Testis (tissue), 2 donors: ENCODE measurements at regions not wholly inside any gene's neighbourhood (a gene's known extent, or its start where the extent isn't known, plus 50 kb on each side); places are given as distances from the start of the nearest gene placed in this dataset.
"Not testable (repeated sequence)": the region's sequence is repeated elsewhere in the genome, so short reads cannot be mapped to it uniquely, and the experiment has no call there.

ENCODE experiments used
- DNase-seq: peaks from one replicate; pipeline ENCODE4 v3.0.0-alpha.2; 2019
- H3K27ac ChIP-seq, 2 donors: fragments of 200-600 bp; sonication (generic); one replicate each; pipeline ENCODE4 v1.5.1; 2019
- H3K27me3 ChIP-seq: fragments of 200-600 bp; sonication (generic); one replicate; pipeline ENCODE4 v1.5.1; 2019
- H3K36me3 ChIP-seq: fragments of 200-600 bp; sonication (generic); one replicate; pipeline ENCODE4 v1.5.1; 2017; ENCODE audit warnings: low read depth; ENCODE audit errors: missing control alignments
- H3K4me1 ChIP-seq: fragments of 200-600 bp; sonication (generic); one replicate; pipeline ENCODE4 v1.5.1; 2019
- H3K4me3 ChIP-seq, 2 donors: fragments of 200-600 bp; sonication (generic); one replicate each; pipeline ENCODE4 v1.5.1; 2017 to 2019
- H3K9me3 ChIP-seq: fragments of 200-600 bp; sonication (generic); one replicate; pipeline ENCODE4 v1.5.1; 2017
- POLR2A ChIP-seq: fragments of 450-650 bp; IDR thresholded peaks from one replicate; pipeline ENCODE4 v1.6.1; 2017; ENCODE audit warnings: antibody characterized with exemption, mild to moderate bottlenecking, moderate library complexity
- WGBS, 2 donors: methylation state at CpG; one replicate each; pipeline ENCODE4 v1.1.5; 2018; 5-methylcytosine and 5-hydroxymethylcytosine counted together
- intact Hi-C: fragments of 100-400 bp; cut with DNase I; formaldehyde crosslinking; loops from one replicate; pipeline ENCODE4 v1.15.1; 2023; ENCODE audit warnings: low total_unique reads
- TF ChIP-seq, protein P1 (sequence below), 3 experiments: fragments of 450-650 bp in 2 of 3; fragments of 200-600 bp in 1 of 3; sonication (generic) in 1 of 3; IDR thresholded peaks; one replicate each; pipeline ENCODE4 v1.5.1; 2016 to 2019; ENCODE audit warnings: antibody characterized with exemption in 3 of 3, mild to moderate bottlenecking in 2 of 3, moderate library complexity in 1 of 3

DNA sequence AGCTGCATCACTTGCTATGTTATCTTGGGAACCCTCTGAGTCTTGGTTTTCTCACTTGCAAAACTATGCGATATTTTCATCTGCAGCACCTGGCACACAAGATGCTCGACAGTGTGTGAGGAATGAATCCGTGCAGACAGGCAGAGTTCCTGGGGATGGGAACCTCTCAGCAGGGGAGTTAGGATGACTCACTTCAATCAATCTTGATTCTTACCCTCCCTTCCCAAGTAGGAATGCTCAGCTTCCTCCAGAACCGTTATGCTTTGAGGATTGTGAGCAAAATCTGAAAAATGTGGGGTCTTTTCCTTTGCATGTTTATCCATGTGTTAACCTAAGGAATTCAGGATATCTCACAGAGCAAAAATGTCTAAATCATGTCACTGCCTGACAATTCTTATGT lies 68.9 kb upstream of the HNF1B start:
- no peaks in the 10 kb centered on the region for H3K36me3 ChIP-seq
- 41 to 53% methylated on average over 4 of the region's 4 CpGs for WGBS, 2 donors
- H3K9me3 ChIP-seq, result no peaks in the 10 kb centered on the region
- intact Hi-C loops, result no loop called here
- DNase-seq, result no peak
- no peaks in the 10 kb centered on the region for H3K27me3 ChIP-seq
- H3K4me3 ChIP-seq, result no peak overlapping the region
- H3K4me1 ChIP-seq, result no peaks in the 10 kb centered on the region
- no peak for TF ChIP-seq POLR2A
- TF ChIP-seq, protein P1, sequence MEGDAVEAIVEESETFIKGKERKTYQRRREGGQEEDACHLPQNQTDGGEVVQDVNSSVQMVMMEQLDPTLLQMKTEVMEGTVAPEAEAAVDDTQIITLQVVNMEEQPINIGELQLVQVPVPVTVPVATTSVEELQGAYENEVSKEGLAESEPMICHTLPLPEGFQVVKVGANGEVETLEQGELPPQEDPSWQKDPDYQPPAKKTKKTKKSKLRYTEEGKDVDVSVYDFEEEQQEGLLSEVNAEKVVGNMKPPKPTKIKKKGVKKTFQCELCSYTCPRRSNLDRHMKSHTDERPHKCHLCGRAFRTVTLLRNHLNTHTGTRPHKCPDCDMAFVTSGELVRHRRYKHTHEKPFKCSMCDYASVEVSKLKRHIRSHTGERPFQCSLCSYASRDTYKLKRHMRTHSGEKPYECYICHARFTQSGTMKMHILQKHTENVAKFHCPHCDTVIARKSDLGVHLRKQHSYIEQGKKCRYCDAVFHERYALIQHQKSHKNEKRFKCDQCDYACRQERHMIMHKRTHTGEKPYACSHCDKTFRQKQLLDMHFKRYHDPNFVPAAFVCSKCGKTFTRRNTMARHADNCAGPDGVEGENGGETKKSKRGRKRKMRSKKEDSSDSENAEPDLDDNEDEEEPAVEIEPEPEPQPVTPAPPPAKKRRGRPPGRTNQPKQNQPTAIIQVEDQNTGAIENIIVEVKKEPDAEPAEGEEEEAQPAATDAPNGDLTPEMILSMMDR (IDR thresholded peaks at IDR 0.05), result no peak
- no peak overlapping the region for H3K27ac ChIP-seq

DNA sequence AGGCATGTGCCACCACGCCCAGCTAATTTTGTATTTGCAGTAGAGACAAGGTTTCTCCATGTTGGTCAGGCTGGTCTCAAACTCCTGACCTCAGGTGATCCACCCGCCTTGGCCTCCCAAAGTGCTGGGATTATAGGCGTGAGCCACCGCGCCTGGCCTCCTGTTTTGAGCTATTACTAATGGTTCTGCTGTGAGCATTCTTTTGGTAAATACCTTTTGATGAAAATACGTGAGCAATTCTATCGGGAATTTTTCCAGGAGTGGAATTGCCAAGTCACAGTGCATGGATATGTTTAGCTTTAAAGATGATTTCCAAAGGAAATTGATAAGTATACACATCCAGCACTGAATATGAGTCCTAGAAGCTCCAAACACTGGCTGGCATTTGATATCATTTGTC lies 64.0 kb upstream of the HNF1B start:
- DNase-seq, H3K9me3 ChIP-seq, H3K36me3 ChIP-seq, intact Hi-C loops, H3K4me1 ChIP-seq, H3K27me3 ChIP-seq, H3K27ac ChIP-seq, H3K4me3 ChIP-seq: not testable (repeated sequence)
- 73 to 89% methylated on average over 7 of the region's 7 CpGs for WGBS, 2 donors

DNA sequence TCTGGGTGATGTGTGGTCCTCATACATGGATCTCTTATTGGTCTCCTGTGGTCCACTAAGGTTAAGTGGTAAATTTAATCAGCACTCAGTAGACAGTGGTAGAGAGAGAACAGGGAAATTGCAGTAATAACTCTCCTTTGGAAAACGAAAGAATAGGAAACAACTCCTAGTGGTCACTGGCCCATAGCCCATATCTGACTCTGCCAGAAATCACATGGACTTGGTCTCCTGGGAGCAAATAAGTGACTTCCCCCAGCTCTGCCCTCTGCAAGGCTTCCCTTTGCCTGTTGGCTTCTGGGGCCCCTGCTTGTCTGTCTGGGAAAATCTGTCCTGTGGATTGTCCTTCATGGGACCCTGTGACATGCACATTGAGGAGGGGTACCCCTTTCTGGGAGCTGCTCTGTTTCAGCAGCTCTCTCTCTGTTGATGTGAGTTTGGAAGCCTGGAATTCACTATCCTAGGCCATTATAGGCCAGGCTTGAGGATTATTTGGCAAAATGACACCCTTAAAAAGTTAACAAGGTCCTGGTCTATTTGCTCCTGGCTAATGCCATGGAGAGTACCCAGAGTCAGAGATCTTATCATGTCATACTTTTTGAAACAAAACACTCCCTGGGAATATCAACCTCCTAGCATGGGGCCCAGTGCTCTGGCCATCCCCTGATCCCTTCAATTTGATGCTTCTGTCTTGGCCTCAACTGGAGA lies 58.0 kb upstream of the HNF1B start:
- TF ChIP-seq POLR2A, result no peak
- TF ChIP-seq, protein P1 (IDR thresholded peaks at IDR 0.05), result no peak
- Histone ChIP-seq H3K27me3 (no peaks in the 10 kb centered on the region), H3K27ac (no peak overlapping the region), H3K9me3 (no peaks in the 10 kb centered on the region), H3K36me3 (no peaks in the 10 kb centered on the region), H3K4me1 (no peaks in the 10 kb centered on the region), H3K4me3 (no peak overlapping the region)
- intact Hi-C loops, result no loop called here
- WGBS, 2 donors, result 29 to 38% methylated on average over 1 of the region's 1 CpG
- no peak for DNase-seq

DNA sequence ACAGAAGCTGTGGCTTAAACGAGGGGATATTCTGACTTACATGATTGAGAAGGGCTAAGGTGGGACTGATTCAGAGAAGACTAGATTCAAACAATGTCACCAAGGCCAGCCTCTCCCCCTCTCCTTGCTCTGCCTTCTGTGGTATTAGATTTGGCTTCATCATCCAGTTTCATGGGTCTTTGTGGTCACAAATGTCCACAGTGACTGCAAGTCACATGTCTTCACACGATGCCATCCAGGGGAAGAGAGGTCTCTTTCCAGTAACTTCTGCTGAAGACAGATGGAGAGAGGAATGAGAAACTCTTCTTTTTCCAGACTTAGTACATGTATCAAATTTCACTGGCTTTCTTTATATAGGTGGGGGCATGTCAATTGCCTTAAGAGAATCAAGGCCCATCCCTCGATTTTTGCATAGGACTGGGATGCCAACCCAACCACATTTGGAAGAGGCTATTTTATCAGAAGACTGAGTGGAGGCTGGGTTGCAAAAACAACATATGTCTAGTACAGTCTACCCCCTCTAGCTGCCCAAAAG lies 57.3 kb upstream of the HNF1B start:
- TF ChIP-seq, protein P1 (IDR thresholded peaks at IDR 0.05), result no peak
- TF ChIP-seq POLR2A, result no peak
- no peak overlapping the region for H3K4me3 ChIP-seq
- WGBS, 2 donors, result 82 to 84% methylated on average over 3 of the region's 3 CpGs
- DNase-seq, result no peak
- intact Hi-C loops, result no loop called here
- H3K27me3 ChIP-seq, result no peaks in the 10 kb centered on the region
- no peak overlapping the region for H3K27ac ChIP-seq
- no peaks in the 10 kb centered on the region for H3K36me3 ChIP-seq
- H3K9me3 ChIP-seq, result no peaks in the 10 kb centered on the region
- H3K4me1 ChIP-seq, result no peaks in the 10 kb centered on the region

DNA sequence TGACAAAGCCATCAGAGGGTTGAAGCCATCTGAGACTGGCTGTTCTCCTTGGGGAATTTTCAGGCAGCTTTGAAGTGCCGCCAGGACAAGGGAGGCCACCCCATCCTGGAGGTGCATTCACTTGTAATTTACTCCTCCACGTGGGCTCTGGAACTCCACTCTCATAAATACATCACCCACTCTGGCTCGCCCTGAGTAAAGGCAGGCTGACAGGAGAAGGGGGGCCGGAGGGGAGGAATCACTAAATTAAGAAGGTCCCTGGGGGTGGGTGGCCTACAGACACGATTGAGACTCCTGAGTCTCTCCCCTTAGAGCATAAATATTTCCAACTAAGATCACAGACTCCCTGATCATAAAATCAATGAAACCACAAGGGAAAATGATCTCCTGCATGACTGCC lies 56.3 kb upstream of the HNF1B start:
- Histone ChIP-seq H3K9me3 (no peaks in the 10 kb centered on the region), H3K36me3 (no peaks in the 10 kb centered on the region), H3K4me3 (no peak overlapping the region), H3K27ac (no peak overlapping the region), H3K27me3 (no peaks in the 10 kb centered on the region), H3K4me1 (no peaks in the 10 kb centered on the region)
- DNase-seq, result no peak
- TF ChIP-seq, protein P1 (IDR thresholded peaks at IDR 0.05), result no peak
- no peak for TF ChIP-seq POLR2A
- intact Hi-C loops, result no loop called here
- WGBS, 2 donors, result 39 to 48% methylated on average over 5 of the region's 5 CpGs
